CD4-positive, CD25-positive, alpha-beta regulatory T cell (primary cell): ENCODE measurements at regions not wholly inside any gene's neighbourhood (a gene's known extent, or its start where the extent isn't known, plus 50 kb on each side); places are given as distances from the start of the nearest gene placed in this dataset.
A peak's percentile ranks its signal among the peaks of the same experiment; 100 is the strongest.

Source experiments
- ATAC-seq, 2 donors: fragments of 150-1000 bp; cut with Tn5 transposase; one replicate each; pipeline ENCODE4 v1.10.0; 2021; ENCODE audit warnings: low read depth in 2 of 2, moderate number of reproducible peaks in 2 of 2, moderate library complexity in 1 of 2
- DNase-seq, 3 donors: peaks; one replicate each; pipeline versions ENCODE4 v3.0.0 to v3.0.0-alpha.2; 2012 to 2022; ENCODE audit warnings: mixed read lengths in 1 of 3
- H3K27ac ChIP-seq: one replicate; pipeline ENCODE4 v1.7.0; 2013; ENCODE audit warnings: mild to moderate bottlenecking, low read length; ENCODE audit not compliant: insufficient read depth, poor library complexity, severe bottlenecking
- H3K27me3 ChIP-seq: one replicate; pipeline ENCODE4 v1.7.0; 2013; ENCODE audit warnings: low read length; ENCODE audit not compliant: control insufficient read depth, insufficient read depth
- H3K36me3 ChIP-seq: one replicate; pipeline ENCODE4 v1.7.0; 2013; ENCODE audit warnings: mild to moderate bottlenecking, low read length, moderate library complexity; ENCODE audit not compliant: control insufficient read depth, insufficient read depth
- H3K4me1 ChIP-seq: 2 replicates; pipeline ENCODE4 v1.7.0; 2013; ENCODE audit warnings: mild to moderate bottlenecking, low read length; ENCODE audit not compliant: insufficient read depth, control insufficient read depth, poor library complexity, severe bottlenecking
- H3K4me3 ChIP-seq: one replicate; pipeline ENCODE4 v1.7.0; 2013; ENCODE audit warnings: low read depth, mild to moderate bottlenecking, low read length, moderate library complexity
- H3K9me3 ChIP-seq, 2 experiments: 1 replicate in 1 of 2; 2 replicates in 1 of 2; pipeline ENCODE4 v1.7.0; 2013; ENCODE audit warnings: low read length in 2 of 2, mild to moderate bottlenecking in 1 of 2, moderate library complexity in 1 of 2; ENCODE audit not compliant: control insufficient read depth in 2 of 2
- H3K27ac Mint-ChIP-seq, 3 donors: one replicate each; pipeline ENCODE4 v1.8.0; 2020 to 2022; ENCODE audit warnings: mild to moderate bottlenecking in 3 of 3, mixed read lengths in 3 of 3, moderate library complexity in 2 of 3
- H3K27me3 Mint-ChIP-seq: one replicate; pipeline ENCODE4 v1.8.0; 2022; ENCODE audit warnings: mild to moderate bottlenecking, mixed read lengths
- H3K36me3 Mint-ChIP-seq: one replicate; pipeline ENCODE4 v1.8.0; 2020; ENCODE audit warnings: mixed read lengths
- H3K4me1 Mint-ChIP-seq, 4 donors: one replicate each; pipeline ENCODE4 v1.8.0; 2020 to 2022; ENCODE audit warnings: mixed read lengths in 4 of 4, mild to moderate bottlenecking in 1 of 4
- H3K4me3 Mint-ChIP-seq, 4 donors: one replicate each; pipeline ENCODE4 v1.8.0; 2020 to 2022; ENCODE audit warnings: mild to moderate bottlenecking in 4 of 4, mixed read lengths in 4 of 4, moderate library complexity in 3 of 4
- H3K9me3 Mint-ChIP-seq, 7 donors: one replicate each; pipeline ENCODE4 v1.8.0; 2020 to 2022; ENCODE audit warnings: mixed read lengths in 7 of 7, mild to moderate bottlenecking in 3 of 7, moderate library complexity in 2 of 7

GRCh38 chr5:52469835-52470234, 317.9 kb upstream of the ITGA1 start:
- Histone ChIP-seq H3K27me3 (no peaks in the 10 kb centered on the region), H3K36me3 (no peaks in the 10 kb centered on the region), H3K4me3 (peak overlapping the region; percentile 27), H3K9me3 (no peaks in the 10 kb centered on the region), H3K4me1 (no peaks in the 10 kb centered on the region), H3K27ac (no peak overlapping the region)
- no peaks in the 10 kb centered on the region for H3K27me3 Mint-ChIP-seq
- H3K4me1 Mint-ChIP-seq = peaks cover 0 to 10% (median 0%) of the 10 kb centered on the region in 4 donors
- H3K27ac Mint-ChIP-seq = peak overlapping the region in 2 of 3 donors; percentile 47 to 74
- peaks cover 0 to 5% (median 0%) of the 10 kb centered on the region in 7 donors for H3K9me3 Mint-ChIP-seq
- ATAC-seq = no peak
- DNase-seq = no peak
- no peaks in the 10 kb centered on the region for H3K36me3 Mint-ChIP-seq
- peak overlapping the region in 3 of 4 donors; percentile 51 to 75 (median 59) for H3K4me3 Mint-ChIP-seq

GRCh38 chr5:52476346-52476745, 311.4 kb upstream of the ITGA1 start:
- H3K36me3 ChIP-seq = no peaks in the 10 kb centered on the region
- H3K9me3 Mint-ChIP-seq = peaks cover 1 to 10% (median 7%) of the 10 kb centered on the region in 7 donors
- H3K4me3 Mint-ChIP-seq = no peak overlapping the region
- no peak overlapping the region for H3K4me3 ChIP-seq
- DNase-seq (no peak), ATAC-seq (no peak)
- no peak overlapping the region for H3K27ac ChIP-seq
- H3K36me3 Mint-ChIP-seq = no peaks in the 10 kb centered on the region
- H3K4me1 ChIP-seq = no peaks in the 10 kb centered on the region
- H3K4me1 Mint-ChIP-seq = no peaks in the 10 kb centered on the region
- no peak overlapping the region for H3K27ac Mint-ChIP-seq
- no peaks in the 10 kb centered on the region for H3K27me3 Mint-ChIP-seq
- H3K27me3 ChIP-seq = no peaks in the 10 kb centered on the region
- H3K9me3 ChIP-seq = peaks cover 0 to 4% of the 10 kb centered on the region in 2 experiments

- ATAC-seq (no peak), DNase-seq (no peak)
- Mint-ChIP-seq H3K9me3 (peaks cover 0 to 10% (median 3%) of the 10 kb centered on the region in 7 donors), H3K4me3 (no peak overlapping the region), H3K36me3 (no peaks in the 10 kb centered on the region), H3K27ac (no peak overlapping the region), H3K4me1 (no peaks in the 10 kb centered on the region), H3K27me3 (no peaks in the 10 kb centered on the region)
- Histone ChIP-seq H3K9me3 (peaks cover 0 to 4% of the 10 kb centered on the region in 2 experiments), H3K36me3 (no peaks in the 10 kb centered on the region), H3K4me1 (no peaks in the 10 kb centered on the region), H3K4me3 (no peak overlapping the region), H3K27me3 (no peaks in the 10 kb centered on the region), H3K27ac (no peak overlapping the region)
Measured at GRCh38 chr5:52481201-52481600, 306.5 kb upstream of the ITGA1 start.

- Histone ChIP-seq H3K27me3 (no peaks in the 10 kb centered on the region), H3K27ac (no peak overlapping the region), H3K36me3 (no peaks in the 10 kb centered on the region), H3K9me3 (peaks cover 0 to 4% of the 10 kb centered on the region in 2 experiments), H3K4me3 (no peak overlapping the region), H3K4me1 (no peaks in the 10 kb centered on the region)
- DNase-seq = no peak
- no peaks in the 10 kb centered on the region for H3K4me1 Mint-ChIP-seq
- no peak overlapping the region for H3K27ac Mint-ChIP-seq
- H3K9me3 Mint-ChIP-seq = peaks cover 0 to 10% (median 4%) of the 10 kb centered on the region in 7 donors
- H3K27me3 Mint-ChIP-seq = no peaks in the 10 kb centered on the region
- H3K36me3 Mint-ChIP-seq = no peaks in the 10 kb centered on the region
- no peak for ATAC-seq
- H3K4me3 Mint-ChIP-seq = no peak overlapping the region
Measured at GRCh38 chr5:52481851-52482250, 305.9 kb upstream of the ITGA1 start.

- ATAC-seq (no peak), DNase-seq (no peak)
- H3K27ac ChIP-seq = no peak overlapping the region
- H3K4me3 ChIP-seq = no peak overlapping the region
- H3K27me3 Mint-ChIP-seq = no peaks in the 10 kb centered on the region
- H3K27me3 ChIP-seq = no peaks in the 10 kb centered on the region
- peaks cover 0 to 5% (median 0%) of the 10 kb centered on the region in 7 donors for H3K9me3 Mint-ChIP-seq
- H3K4me3 Mint-ChIP-seq = no peak overlapping the region
- no peaks in the 10 kb centered on the region for H3K4me1 ChIP-seq
- no peak overlapping the region for H3K27ac Mint-ChIP-seq
- no peaks in the 10 kb centered on the region for H3K36me3 Mint-ChIP-seq
- no peaks in the 10 kb centered on the region for H3K36me3 ChIP-seq
- no peaks in the 10 kb centered on the region for H3K9me3 ChIP-seq
- no peaks in the 10 kb centered on the region for H3K4me1 Mint-ChIP-seq
Measured at GRCh38 chr5:52491071-52491787, 296.5 kb upstream of the ITGA1 start.

- peaks cover 0 to 5% (median 0%) of the 10 kb centered on the region in 7 donors for H3K9me3 Mint-ChIP-seq
- Histone ChIP-seq H3K4me1 (no peaks in the 10 kb centered on the region), H3K36me3 (no peaks in the 10 kb centered on the region), H3K9me3 (no peaks in the 10 kb centered on the region), H3K4me3 (no peak overlapping the region), H3K27ac (no peak overlapping the region), H3K27me3 (no peaks in the 10 kb centered on the region)
- DNase-seq (no peak), ATAC-seq (no peak)
- no peaks in the 10 kb centered on the region for H3K27me3 Mint-ChIP-seq
- H3K4me1 Mint-ChIP-seq = no peaks in the 10 kb centered on the region
- H3K36me3 Mint-ChIP-seq = no peaks in the 10 kb centered on the region
- no peak overlapping the region for H3K4me3 Mint-ChIP-seq
- H3K27ac Mint-ChIP-seq = no peak overlapping the region
Measured at GRCh38 chr5:52491818-52492217, 295.9 kb upstream of the ITGA1 start.

- H3K27me3 ChIP-seq = no peaks in the 10 kb centered on the region
- Mint-ChIP-seq H3K36me3 (no peaks in the 10 kb centered on the region), H3K4me3 (no peak overlapping the region), H3K27ac (no peak overlapping the region), H3K27me3 (peaks cover 4% of the 10 kb centered on the region), H3K9me3 (peaks cover 0 to 5% (median 2%) of the 10 kb centered on the region in 7 donors), H3K4me1 (no peaks in the 10 kb centered on the region)
- H3K4me1 ChIP-seq = no peaks in the 10 kb centered on the region
- ATAC-seq (no peak), DNase-seq (no peak)
- H3K36me3 ChIP-seq = no peaks in the 10 kb centered on the region
- no peak overlapping the region for H3K27ac ChIP-seq
- no peak overlapping the region for H3K4me3 ChIP-seq
- H3K9me3 ChIP-seq = no peaks in the 10 kb centered on the region
Measured at GRCh38 chr5:52497133-52497693, 290.5 kb upstream of the ITGA1 start.

GRCh38 chr5:52498607-52499006, 289.1 kb upstream of the ITGA1 start:
- Mint-ChIP-seq H3K9me3 (peaks cover 0 to 5% (median 2%) of the 10 kb centered on the region in 7 donors), H3K27me3 (peaks cover 4% of the 10 kb centered on the region), H3K36me3 (no peaks in the 10 kb centered on the region), H3K27ac (no peak overlapping the region), H3K4me3 (no peak overlapping the region), H3K4me1 (no peaks in the 10 kb centered on the region)
- Histone ChIP-seq H3K4me3 (no peak overlapping the region), H3K4me1 (no peaks in the 10 kb centered on the region), H3K27ac (no peak overlapping the region), H3K27me3 (no peaks in the 10 kb centered on the region), H3K9me3 (no peaks in the 10 kb centered on the region), H3K36me3 (no peaks in the 10 kb centered on the region)
- DNase-seq (no peak), ATAC-seq (no peak)
